GM19328 (cell line): ENCODE measurements at regions not wholly inside any gene's neighbourhood (a gene's known extent, or its start where the extent isn't known, plus 50 kb on each side); places are given as distances from the start of the nearest gene placed in this dataset.

ENCODE experiments used
- ATAC-seq: cut with Tn5 transposase; IDR thresholded peaks from one replicate; pipeline ENCODE4 v1.9.1; 2021; ENCODE audit warnings: mild to moderate bottlenecking, moderate library complexity; ENCODE audit not compliant: unreplicated experiment

DNA sequence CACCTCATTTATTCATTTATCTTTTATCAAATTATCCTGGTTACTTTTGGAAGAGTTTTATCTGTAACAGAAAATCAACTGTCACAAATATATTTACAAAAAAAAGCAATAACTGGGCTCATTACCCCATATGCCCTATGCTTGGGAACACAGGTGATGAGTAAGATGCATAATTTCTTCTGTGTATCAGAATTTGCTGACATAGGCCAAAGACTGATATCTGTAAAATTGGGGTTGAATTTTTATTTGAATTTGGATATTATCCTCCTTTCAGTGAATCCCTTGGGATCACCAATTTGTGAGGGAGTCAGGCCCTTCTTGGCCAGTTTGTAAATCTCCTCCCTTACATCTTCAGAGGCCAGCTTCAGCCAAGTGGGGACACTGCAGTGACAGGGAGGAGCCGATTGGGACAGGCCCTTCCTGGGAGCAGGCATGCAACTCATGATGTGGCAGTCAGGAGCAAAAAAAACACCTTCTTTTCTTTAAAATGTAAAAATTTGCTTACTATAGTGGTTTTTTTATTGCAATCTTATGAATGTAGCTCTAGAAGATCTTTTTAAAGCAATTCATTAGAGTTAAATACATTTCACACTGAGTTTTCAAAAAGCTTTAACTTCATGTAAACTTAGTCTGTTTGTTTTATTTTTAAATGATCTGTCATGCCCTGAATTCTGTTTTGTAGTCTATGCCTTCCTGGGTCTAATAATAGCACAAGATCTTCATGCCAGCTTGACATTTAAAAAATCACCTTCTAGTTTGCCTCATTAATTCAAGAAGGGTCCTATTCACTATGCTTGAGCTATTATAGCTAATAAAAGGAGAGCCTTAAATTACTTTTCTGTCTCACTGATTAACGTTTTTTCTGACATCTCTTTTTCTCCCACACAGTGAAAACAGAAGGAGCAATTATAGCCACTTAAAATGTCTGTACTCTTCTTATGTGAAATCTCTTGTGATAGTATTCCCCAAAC, 136.6 kb upstream of the SPRY1 start:
- ATAC-seq = no peak

DNA sequence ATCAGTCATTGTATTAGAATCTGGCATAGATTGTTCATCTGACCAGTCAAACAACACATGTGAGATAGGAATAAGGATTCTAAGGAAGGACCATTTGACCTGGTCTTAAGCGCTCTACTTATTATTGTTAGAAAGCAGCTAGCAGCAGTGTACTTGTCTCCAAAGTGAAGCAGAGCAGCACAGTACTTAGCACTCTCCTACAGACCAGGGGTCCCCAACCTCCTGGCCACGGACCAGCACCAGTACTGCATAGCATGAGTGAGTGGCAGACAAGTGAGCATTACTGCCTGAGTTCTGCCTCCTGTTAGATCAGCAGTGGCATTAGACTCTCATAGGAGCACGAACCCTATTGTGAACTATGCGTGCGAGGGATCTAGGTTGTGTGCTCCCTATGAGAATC, 135.9 kb upstream of the SPRY1 start:
- no peak for ATAC-seq

DNA sequence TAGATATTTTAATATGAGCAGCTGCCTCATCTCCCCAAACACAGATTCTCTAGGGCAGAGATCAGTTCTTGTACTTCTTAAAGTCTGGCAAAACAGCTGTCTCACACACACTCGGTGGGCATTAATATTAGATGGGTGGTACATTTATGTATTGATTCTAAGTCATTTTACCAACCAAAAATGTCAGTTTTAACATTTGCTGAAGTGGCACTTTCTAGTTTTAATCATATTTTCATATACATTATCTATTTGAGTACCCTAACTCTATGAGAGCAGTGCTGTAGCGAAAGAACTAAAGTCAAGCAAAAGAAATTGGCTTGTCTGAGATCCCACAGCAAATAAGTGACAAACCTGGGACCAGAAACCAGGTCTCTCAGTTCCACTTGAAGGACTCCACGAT, 134.5 kb upstream of the SPRY1 start:
- no peak for ATAC-seq

DNA sequence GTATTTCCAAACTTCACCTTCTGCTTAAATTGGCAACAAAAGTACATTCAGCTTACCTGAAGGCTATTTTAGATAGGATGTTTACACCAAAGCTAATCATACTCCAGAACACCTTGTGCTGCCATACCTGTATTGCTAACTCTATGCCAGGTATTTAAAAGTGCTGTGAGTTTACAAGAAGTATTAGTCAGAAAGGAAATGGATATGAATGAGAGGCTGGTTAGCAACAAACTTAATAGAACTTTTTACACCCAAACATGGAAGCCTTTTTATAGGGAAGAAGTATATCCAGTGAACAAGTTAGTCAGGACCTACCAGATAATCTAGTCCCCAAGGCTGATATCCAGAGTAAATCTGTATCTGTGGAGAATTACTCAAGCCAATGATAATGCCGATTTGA, 131.2 kb upstream of the SPRY1 start:
- no peak for ATAC-seq

DNA sequence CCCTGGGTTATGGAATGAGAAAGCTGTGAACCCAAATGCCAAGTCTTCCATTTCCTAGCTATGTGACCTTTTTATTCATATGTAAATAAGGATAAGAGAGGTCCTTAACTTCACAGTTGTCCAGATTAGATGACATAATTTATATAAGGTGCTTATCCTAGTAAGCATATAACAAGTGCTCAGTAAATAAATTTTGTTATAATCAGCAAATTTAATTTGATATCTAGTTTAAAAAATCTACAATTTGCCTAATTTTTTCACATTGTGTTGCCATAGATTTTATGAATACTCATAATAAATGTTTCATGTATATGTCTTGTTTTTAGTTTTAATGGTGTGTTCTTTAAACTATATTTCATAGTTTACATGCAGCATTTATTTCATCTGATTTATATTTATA, 130.4 kb upstream of the SPRY1 start:
- no peak for ATAC-seq

DNA sequence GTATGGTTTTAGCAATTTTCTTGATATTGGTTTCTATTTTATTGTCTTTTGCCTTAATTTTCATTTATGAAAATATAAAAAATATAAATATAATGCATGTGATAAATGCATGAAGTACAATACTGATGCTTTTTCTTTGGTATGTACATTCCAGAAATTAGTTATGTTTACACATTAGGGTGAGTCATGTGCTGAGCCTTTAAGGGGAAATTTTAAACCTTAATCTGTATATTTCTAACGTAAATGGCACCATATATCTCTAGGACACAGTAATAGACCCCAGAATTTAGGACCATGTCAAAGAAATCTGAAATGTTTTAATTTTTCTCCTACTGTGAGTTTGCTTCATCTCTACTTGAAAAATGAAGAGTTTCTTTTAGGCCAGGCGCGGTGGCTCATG, 117.8 kb upstream of the SPRY1 start:
- no peak for ATAC-seq

DNA sequence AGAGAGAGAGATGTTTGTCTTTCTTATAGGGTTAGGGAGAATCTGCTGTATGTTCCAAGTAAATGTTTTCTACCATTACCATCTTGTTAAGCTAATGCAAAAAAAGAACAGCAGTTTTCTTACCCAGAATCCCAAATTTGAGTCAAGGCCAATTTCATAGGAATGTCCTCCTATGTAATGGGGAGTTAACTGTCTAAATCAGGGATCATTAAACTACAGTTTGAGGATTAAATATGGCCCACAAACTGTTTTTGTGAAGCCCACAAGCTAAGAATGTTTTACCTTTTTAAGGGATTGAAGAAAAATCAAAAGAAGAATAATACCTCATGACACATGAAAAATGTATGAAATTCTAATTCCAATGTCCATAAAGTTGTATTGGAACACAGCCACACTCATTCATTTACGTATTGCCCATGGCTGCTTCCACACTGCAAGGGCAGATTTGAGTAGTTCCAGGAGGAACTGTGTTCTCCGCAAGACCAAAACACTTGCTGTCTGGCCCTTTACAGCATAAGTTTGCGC, 113.2 kb upstream of the SPRY1 start:
- no peak for ATAC-seq

DNA sequence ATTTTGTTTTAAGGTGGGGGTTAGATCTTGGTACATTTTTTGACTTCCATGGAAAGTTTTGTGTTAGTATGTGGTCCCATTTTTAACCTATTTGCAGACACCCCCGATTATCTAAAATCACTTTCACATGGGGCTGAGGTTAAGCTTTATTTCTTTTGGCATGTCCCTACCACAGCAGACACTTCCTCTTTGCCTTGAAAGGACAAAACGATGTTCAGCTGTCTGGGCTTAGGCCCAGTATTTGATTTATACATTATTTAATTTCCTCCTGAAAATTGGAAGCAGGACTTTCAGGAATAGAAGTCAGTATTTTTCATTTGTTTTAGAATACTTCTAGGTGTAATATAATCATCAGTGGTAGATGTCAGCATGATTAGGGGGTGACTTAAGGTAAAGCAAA, 112.4 kb upstream of the SPRY1 start:
- ATAC-seq = no peak

DNA sequence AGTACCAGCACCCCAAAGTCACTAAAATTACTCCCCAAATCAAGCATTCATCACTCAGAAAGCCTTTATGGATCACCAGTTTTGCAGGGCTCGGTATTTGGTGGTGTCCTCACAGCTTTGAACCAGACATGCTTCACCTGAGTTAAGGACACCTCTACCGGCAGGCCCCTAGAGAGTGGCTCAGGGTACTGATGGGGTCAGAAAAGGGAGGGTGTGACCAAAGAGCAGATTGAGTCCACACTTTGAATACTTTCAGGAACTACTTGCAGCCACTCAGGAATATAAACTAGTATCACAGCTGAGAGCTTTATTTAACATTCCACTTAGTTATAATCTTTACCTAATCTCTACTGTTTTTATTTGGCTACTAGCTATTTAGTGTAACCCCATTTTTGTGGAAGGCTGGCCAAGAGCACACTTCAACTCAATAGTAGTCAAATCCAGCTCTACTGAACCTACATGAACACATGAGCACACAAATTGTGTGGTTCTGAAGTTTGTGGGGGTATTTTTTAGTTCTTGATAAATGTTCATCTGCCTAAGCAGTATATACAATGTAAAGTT, 109.6 kb upstream of the SPRY1 start:
- no peak for ATAC-seq

DNA sequence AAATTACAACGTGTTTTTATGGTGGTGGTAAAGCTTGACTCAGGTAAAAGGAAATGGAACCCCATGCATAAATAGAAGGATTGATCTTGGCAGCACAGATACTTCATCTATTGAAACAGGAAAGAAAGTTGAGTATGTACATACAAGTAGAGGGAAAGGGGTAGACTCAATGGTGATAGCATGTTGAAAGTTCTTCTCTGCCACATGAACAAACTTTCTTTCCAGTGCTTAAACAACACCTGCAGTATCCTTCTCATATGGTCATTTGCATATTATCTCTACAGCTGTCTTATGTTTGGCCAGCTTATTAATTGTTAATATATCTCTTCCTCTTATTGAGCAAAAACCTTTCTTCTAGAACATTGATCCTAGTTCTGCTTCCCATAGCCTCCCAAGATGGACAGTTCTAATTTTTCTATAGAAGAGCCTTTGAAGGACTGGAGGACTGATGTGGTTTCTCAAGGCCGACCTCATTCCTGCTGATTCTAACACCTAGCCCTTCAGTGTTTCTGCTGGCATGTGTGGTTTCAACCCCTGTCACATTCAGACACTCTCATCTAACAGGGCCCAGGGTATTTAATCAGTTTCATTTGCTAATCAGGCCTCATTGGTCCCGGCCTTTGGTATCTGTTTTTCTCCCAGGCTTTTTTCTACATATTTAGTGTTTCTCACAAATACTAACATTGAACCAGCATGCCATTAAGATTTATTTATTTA, 108.1 kb upstream of the SPRY1 start:
- no peak for ATAC-seq

DNA sequence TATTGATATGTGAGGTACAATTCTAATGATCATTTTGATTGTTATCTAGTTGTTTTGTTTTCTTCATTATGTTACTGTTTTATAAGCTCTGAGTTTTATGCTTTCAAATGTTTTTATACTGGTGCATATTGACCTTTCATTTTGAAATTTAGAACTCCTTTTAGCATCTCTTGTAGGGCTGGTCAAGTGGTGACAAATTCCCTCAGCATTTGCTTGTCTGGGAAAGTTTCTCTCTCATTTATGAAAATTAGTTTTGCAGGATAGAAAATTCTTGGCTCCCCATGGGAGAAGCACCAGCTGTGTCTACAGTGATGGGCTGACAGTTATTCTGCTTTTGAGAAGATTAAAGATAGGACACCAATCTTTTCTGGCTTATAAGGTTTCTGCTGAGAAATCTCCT, 105.3 kb upstream of the SPRY1 start:
- ATAC-seq = no peak

DNA sequence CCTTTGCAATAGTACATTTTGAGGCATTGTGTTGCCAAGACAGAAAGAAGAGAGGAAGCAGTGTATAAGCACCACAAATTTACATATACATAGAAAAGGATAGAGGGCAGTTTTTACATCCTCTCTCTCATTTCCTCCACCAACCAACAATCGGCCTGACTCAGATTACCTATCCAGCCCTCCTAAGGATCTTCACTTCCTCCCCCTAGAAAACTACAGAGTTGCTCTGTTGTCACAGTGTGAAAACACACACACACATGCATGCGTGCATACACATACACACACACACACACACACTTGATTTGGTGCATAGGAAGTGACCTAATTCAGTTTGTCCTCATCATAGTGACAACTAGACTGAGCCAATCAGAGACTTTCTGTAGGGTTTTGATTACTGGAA, 98.8 kb upstream of the SPRY1 start:
- ATAC-seq = no peak

DNA sequence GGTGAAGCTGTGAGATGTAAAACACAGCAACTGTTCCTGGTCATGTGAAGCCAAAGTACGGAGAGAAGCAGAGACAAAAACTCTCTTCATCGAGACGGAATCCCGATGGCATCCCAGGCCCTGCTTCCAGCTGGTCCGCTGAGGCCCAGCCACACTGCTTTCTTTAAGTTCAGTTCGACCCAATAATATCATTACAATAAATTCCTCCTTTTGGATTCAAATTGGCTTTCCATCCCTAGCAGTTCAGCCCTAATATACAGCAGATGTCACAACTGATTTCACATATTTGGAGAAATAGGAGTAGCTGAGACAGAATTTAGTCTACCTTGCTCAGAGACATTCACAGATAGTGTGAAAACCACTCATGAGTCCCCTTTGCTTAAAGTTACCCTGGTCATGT, 98.3 kb upstream of the SPRY1 start:
- ATAC-seq = no peak

DNA sequence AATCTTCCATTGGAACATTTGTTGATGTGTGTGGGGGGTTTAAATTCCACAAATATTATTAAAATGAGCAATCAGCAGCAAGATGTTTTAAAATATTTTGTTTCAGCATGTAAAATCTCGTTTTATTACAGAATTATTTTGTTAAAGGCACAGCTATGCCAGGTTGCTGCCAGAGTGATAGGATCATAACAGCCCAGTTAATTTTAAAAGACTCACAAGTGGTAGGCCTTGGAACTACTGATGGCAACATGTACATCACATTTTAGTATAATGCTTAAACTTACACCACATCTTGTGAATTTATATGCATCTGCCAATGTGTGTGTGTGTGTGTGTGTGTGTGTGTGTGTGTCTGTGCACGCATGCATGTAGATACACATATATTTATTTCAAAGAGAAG, 97.8 kb upstream of the SPRY1 start:
- ATAC-seq = no peak

DNA sequence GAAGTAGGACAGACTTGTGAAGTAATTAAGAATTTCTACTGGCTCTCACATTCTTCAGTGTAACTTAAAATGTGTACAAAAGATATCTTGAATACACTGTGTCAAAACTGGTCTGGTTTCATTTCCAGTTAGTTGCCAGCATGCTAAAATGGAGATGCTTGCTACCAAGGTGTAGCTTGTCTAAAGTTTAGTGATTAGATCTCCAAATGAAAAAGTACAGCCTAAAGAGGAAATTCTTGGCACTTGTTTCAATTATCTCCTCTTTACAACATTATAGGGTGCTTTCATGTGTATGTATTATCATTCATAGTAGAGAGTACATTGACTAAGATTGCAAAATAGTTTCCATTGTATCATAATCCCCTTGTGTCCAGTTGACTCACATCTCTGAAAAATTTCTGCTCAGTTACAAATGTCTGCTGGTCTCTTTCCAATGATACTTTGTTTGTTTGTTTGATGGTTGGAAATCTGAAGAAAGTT, 97.3 kb upstream of the SPRY1 start:
- ATAC-seq = no peak

DNA sequence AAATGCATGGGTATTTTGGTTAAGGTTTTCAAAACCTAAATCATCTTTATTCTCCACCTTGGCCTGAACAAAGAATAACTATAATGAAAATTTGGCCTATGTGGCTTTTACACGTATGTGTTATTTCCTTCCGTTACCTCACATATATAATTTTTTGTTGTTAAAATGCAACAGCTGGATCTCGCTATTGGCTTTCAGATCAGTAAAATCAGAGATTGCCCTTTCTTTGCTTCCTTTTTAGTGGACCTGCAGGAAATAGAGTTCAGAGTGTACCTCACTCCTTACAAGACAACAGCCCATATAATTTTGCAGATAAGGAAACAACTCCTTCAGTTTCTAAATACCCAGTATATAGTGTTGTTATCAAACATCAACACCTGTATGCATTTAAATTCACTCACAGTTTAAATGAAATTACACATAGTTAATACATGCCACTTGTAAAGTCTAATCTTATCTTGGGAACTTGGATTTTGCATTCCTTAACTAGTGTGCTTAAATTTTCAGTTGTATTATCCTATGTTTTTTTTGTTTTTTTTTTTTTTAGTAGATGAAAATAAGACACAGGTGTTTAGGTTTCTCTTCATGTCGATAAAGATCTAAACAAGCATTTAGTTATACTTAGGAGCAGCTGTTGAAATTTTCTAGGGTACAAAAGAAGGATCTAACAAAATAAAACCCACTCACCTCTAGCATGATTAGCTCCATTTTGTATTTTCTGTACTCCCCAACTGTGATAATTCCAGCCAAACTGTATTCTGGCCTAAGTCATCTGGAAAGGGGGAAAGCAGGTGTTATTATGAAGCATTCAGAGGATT, 96.2 kb upstream of the SPRY1 start:
- ATAC-seq = no peak

DNA sequence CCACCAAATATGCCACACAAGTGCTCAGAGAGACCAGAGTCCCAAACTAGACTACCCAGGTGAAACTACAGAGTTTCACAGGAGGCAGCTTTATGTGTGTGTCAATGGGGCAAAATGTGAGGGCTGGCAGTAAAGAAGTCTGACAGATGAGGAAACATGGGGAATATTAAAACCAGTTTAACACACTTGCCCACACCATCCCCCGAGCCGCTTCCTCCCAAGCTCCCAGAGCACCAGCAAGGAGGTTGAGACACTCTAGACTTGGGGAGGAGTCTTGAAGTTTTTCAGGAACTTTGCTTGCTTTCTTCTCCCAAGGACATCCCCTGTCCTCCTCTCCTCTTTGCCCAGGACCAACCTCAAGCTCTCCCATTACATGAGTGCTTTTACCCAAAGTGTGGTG, 94.7 kb upstream of the SPRY1 start:
- no peak for ATAC-seq

DNA sequence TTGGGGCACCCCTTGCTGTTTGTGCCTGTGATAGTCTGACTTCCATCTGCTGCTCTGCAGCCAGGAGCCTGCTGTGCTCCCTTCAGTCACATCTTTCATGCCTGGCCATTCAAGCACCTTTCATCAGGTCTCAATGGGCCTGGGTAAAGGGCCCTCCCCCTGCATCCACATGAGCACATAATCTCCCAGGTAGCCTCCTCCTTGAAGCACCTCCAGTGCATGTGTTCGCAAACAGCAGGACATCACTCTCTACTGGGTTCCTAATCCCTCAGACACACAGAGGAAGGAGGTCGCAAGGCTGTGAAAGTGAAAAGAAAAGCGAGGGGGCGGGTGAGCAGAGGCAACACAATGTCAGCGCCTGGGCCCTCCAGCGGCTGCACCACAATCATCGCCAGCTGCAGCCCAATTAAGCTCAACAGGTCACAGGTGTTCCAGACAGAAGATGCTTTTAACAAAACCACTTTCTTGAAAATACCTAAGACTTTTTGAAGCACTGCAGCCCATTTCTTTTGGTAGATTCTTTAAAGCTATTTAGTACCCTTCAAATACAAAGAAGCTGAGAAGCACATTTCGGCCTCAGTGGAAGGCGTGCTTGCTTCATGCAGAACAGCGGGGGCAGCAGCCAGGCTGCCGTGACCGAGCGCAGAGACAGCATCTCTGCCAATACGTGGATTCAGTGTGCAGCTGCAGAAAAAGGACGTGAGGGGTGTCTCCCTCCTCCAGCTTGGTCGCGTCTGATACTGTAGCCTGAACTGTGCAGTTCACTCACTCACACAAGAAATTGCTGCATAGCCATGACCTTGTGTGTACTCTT, 92.2 kb upstream of the SPRY1 start:
- ATAC-seq = peak; percentile 84

DNA sequence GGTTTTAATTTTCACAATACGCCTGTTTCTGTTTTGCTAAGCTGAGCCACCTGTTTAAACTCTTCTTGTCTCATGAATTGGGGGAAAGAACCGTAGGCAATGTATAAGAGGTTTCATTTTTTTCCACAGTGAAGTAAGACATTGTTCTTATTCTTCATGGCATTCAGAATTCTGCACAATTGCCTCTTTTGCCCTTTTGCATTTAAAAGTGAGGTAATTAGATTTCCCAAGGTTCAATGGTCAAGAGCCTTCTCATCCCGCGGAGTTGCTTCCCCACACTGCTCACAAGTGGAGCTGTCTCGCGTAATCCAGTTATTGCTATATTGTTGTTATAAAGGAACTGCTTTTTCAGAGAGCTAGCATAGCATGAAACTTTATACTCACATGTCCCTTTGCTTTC, 90.9 kb upstream of the SPRY1 start:
- no peak for ATAC-seq

DNA sequence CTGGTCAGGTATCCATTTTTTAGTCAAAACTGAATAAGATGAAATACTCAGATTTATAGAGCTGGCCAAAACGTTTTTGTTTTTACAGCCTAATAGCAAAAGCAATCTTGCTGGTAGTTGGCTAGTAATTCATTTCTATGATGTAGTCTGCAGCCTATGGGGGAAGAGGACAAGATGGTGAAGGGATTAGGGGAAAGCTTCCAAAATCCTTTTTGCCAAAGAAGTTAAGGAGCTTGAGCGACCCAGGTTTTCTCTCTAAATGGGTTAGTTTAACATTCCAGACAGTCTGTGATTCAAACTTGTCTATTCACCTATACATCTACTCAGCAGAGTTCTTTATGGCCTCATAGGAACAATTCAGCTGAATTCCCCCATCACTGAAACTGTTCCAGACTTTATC, 89.8 kb upstream of the SPRY1 start:
- ATAC-seq = no peak
